ENCODE measurements at regions not wholly inside any gene's neighbourhood (a gene's known extent, or its start where the extent isn't known, plus 50 kb on each side); places are given as distances from the start of the nearest gene placed in this dataset.

- TF ChIP-seq CTCF (IDR thresholded peaks at IDR 0.05) (no peak), POLR2A (IDR thresholded peaks at IDR 0.05) (no peak)
These were observed 169.6 kb upstream of the RGPD4 start for GRCh38 chr2:107657049-107657448.

Measured in uterus (tissue), 2 donors.